Endothelial cell of umbilical vein (primary cell): ENCODE measurements at regions not wholly inside any gene's neighbourhood (a gene's known extent, or its start where the extent isn't known, plus 50 kb on each side); places are given as distances from the start of the nearest gene placed in this dataset.

ENCODE experiments used
- BruUV-seq: library from RNA; stranded (reverse); fragments of 400-500 nt; replicated peaks from 2 replicates; lab custom pipeline; 2021; lab: Mats Ljungman, UMichigan
- CTCF ChIA-PET: fragments of 300-600, 350-600 bp; sonication (Branson Sonifier 250); formaldehyde crosslinking; loops from one replicate; lab custom pipeline; 2021; ENCODE audit warnings: antibody characterized with exemption, inconsistent platforms; lab: Charles Lee
- POLR2A ChIA-PET: fragments of 300-600, 350-600 bp; sonication (Branson Sonifier 250); formaldehyde crosslinking; loops from one replicate; lab custom pipeline; 2021; ENCODE audit warnings: antibody characterized with exemption, inconsistent platforms; lab: Charles Lee
- DNase-seq: peaks from one replicate; pipeline ENCODE4 v3.0.0-alpha.2; 2011; ENCODE audit warnings: low read depth, low spot score
- FAIRE-seq: peaks from 2 replicates; lab custom pipeline; 2011; peaks lifted over from hg19 to GRCh38; lab: Jason Lieb, UNC
- H2AFZ ChIP-seq: 2 replicates; pipeline ENCODE4 v1.6.0; 2012; ENCODE audit warnings: low read depth, low read length, control low read depth, inconsistent platforms
- H3K27ac ChIP-seq: 2 replicates; pipeline ENCODE4 v1.5.1; 2011; ENCODE audit warnings: low read depth, mild to moderate bottlenecking, control low read depth, low read length, moderate library complexity; ENCODE audit not compliant: insufficient read depth
- H3K27me3 ChIP-seq, 2 experiments: 2 replicates each; pipeline versions ENCODE4 v1.6.0 to v1.6.1; 2011; ENCODE audit warnings: low read length in 2 of 2, mixed read lengths in 1 of 2; ENCODE audit not compliant: control insufficient read depth in 2 of 2, insufficient read depth in 2 of 2
- H3K36me3 ChIP-seq, 2 experiments: 2 replicates in 1 of 2; 3 replicates in 1 of 2; pipeline ENCODE4 v1.5.1; 2011; ENCODE audit warnings: low read length in 2 of 2, mild to moderate bottlenecking in 1 of 2, moderate library complexity in 1 of 2; ENCODE audit not compliant: control insufficient read depth in 2 of 2, insufficient read depth in 2 of 2; ENCODE audit errors: extremely low read depth in 1 of 2
- H3K4me1 ChIP-seq: 3 replicates; pipeline ENCODE4 v1.5.1; 2011; ENCODE audit warnings: mild to moderate bottlenecking, low read length; ENCODE audit not compliant: control insufficient read depth, insufficient read depth; ENCODE audit errors: extremely low read depth
- H3K4me2 ChIP-seq: 2 replicates; pipeline ENCODE4 v1.6.1; 2011; ENCODE audit warnings: low read length, control low read depth, mixed read lengths; ENCODE audit not compliant: insufficient read depth
- H3K4me3 ChIP-seq, 3 experiments: fragments of 200-600 bp in 1 of 3; sonication (generic), shearing (Covaris generic) in 1 of 3; replicated peaks in 1 of 3; 2 replicates each; pipeline ENCODE4 v1.5.1; 2011 to 2016; ENCODE audit warnings: control low read depth in 3 of 3, low read length in 3 of 3, mild to moderate bottlenecking in 2 of 3, inconsistent platforms in 1 of 3, low read depth in 1 of 3, moderate library complexity in 1 of 3; ENCODE audit not compliant: insufficient read depth in 1 of 3
- H3K79me2 ChIP-seq: 2 replicates; pipeline ENCODE4 v1.6.0; 2012; ENCODE audit warnings: low read length, inconsistent platforms; ENCODE audit not compliant: control insufficient read depth, insufficient read depth
- H3K9ac ChIP-seq: replicated peaks from 2 replicates; pipeline ENCODE3; 2011; ENCODE audit warnings: low read length, control low read depth; ENCODE audit not compliant: insufficient read depth; ENCODE audit errors: extremely low read depth
- H3K9me1 ChIP-seq: replicated peaks from 3 replicates; pipeline ENCODE4 v1.6.0; 2011; ENCODE audit warnings: mild to moderate bottlenecking, low read length; ENCODE audit not compliant: control insufficient read depth, insufficient read depth; ENCODE audit errors: extremely low read depth
- H3K9me3 ChIP-seq: replicated peaks from 2 replicates; pipeline ENCODE4 v1.5.1; 2012; ENCODE audit warnings: low read length, inconsistent platforms; ENCODE audit not compliant: control insufficient read depth, insufficient read depth
- H4K20me1 ChIP-seq: replicated peaks from 2 replicates; pipeline ENCODE3; 2011; ENCODE audit warnings: mild to moderate bottlenecking, low read length; ENCODE audit not compliant: control insufficient read depth, insufficient read depth; ENCODE audit errors: extremely low read depth
- EZH2 ChIP-seq: IDR thresholded peaks from 2 replicates; pipeline ENCODE4 v1.6.1; 2012; ENCODE audit warnings: borderline replicate concordance, low read depth, mild to moderate bottlenecking, moderate library complexity, low read length, inconsistent platforms; ENCODE audit not compliant: severe bottlenecking
- FOS ChIP-seq: IDR thresholded peaks from 2 replicates; pipeline ENCODE4 v1.6.1; 2011; ENCODE audit warnings: mild to moderate bottlenecking, low read length, moderate library complexity, borderline replicate concordance; ENCODE audit not compliant: insufficient read depth
- GATA2 ChIP-seq: IDR thresholded peaks from 2 replicates; pipeline ENCODE4 v1.7.0; 2011; ENCODE audit warnings: low read depth, mild to moderate bottlenecking, moderate library complexity, mixed read lengths, low read length; ENCODE audit not compliant: insufficient read length, insufficient read depth
- JUN ChIP-seq: IDR thresholded peaks from 2 replicates; pipeline ENCODE4 v1.6.1; 2011; ENCODE audit warnings: borderline replicate concordance, low read depth; ENCODE audit not compliant: insufficient read length, insufficient read depth
- MAX ChIP-seq: IDR thresholded peaks from 2 replicates; pipeline ENCODE4 v1.6.1; 2011; ENCODE audit not compliant: insufficient read depth, insufficient read length
- MYC ChIP-seq: IDR thresholded peaks from one replicate; pipeline ENCODE4 v1.6.1; 2011; ENCODE audit warnings: mild to moderate bottlenecking, low read depth, low read length
- POLR2AphosphoS5 ChIP-seq: IDR thresholded peaks from 2 replicates; pipeline ENCODE4 v1.6.1; 2012; ENCODE audit warnings: low read depth, mild to moderate bottlenecking, control low read depth, low read length, moderate library complexity; ENCODE audit not compliant: insufficient read depth
- dilution Hi-C: fragments of 300-500 bp; cut with MboI; formaldehyde crosslinking; loops from one replicate; pipeline ENCODE4 v1.15.0; 2019; ENCODE audit warnings: low sequenced_read_pairs; ENCODE audit not compliant: extremely low pct_ligation_motif_present
- intact Hi-C: fragments of 100-400 bp; cut with micrococcal nuclease; formaldehyde crosslinking; loops from one replicate; pipeline ENCODE4 v1.10.0; 2022
- TF ChIP-seq, protein P1 (sequence below), 2 donors: IDR thresholded peaks; 1 replicate in 1 of 2; 2 replicates in 1 of 2; pipeline ENCODE4 v1.5.1; 2011; ENCODE audit warnings: low read length in 2 of 2, mild to moderate bottlenecking in 2 of 2, moderate library complexity in 2 of 2, control low read depth in 1 of 2, inconsistent platforms in 1 of 2, low read depth in 1 of 2; ENCODE audit not compliant: insufficient read depth in 1 of 2; ENCODE audit errors: extremely low read depth in 1 of 2

DNA sequence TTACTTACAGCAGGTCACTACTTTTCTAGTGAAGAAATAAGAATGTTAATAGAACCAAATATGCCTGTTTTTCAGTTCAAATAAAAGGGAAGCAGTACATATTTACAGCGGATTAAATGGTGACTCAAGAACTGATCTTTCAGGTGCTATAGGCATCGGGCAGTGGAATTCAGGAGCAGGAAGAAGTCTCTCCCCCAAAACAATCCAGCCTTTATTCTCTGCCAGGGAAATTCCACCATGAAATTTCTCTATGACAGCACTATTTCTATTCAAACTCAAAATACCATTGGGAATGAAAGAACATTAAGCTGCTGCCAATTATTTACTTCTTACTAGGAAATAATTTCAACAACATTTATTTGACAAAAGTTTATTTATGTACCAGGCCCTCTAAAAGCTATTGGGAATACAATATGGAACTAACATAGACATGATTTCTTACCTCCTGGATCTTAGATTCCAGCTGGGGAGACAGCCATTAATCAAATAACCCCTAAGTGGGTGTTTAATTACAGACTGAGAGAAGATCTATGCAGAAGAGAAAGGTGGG, 60.3 kb upstream of the KRR1 start:
- no peaks in the 10 kb centered on the region for H3K9me3 ChIP-seq
- DNase-seq (no peak), FAIRE-seq (no peak)
- H2AFZ ChIP-seq, result no peak overlapping the region
- no peaks in the 10 kb centered on the region for H3K79me2 ChIP-seq
- H3K27ac ChIP-seq, result no peak overlapping the region
- no peaks in the 10 kb centered on the region for H3K36me3 ChIP-seq
- H3K4me3 ChIP-seq, result no peak overlapping the region
- no peaks in the 10 kb centered on the region for H3K9me1 ChIP-seq
- ChIA-PET CTCF (interaction anchor here (0.7 kb wide), 1 partner anchor 12 kb away, joined by 3 read pairs; no protein-coding TSS in a partner anchor), POLR2A (interaction anchor here (0.7 kb wide), 1 partner anchor 363 kb away, joined by 3 read pairs; no protein-coding TSS in a partner anchor)
- no peaks in the 10 kb centered on the region for H3K27me3 ChIP-seq
- no peak overlapping the region for H3K4me2 ChIP-seq
- intact Hi-C loops, result no loop called here
- no peak overlapping the region for H3K9ac ChIP-seq
- dilution Hi-C loops, result no loop called here
- TF ChIP-seq JUN (no peak), POLR2AphosphoS5 (no peak), EZH2 (no peak), GATA2 (no peak), MAX (no peak), FOS (no peak)
- no TSS peak for BruUV-seq
- H4K20me1 ChIP-seq, result no peaks in the 10 kb centered on the region
- H3K4me1 ChIP-seq, result peaks cover 4% of the 10 kb centered on the region

- POLR2A ChIA-PET, result interaction anchor here (0.9 kb wide), 1 partner anchor 460 kb away, joined by 3 read pairs; the partner anchor contains the start of gene PHLDA1
Measured at GRCh38 chr12:75571204-75571603, 59.8 kb upstream of the KRR1 start.

More at GRCh38 chr12:75571204-75571603, 59.8 kb upstream of the KRR1 start:
- Histone ChIP-seq H3K36me3 (no peaks in the 10 kb centered on the region), H3K9me1 (no peaks in the 10 kb centered on the region), H3K9ac (no peak overlapping the region), H3K9me3 (no peaks in the 10 kb centered on the region), H3K27me3 (no peaks in the 10 kb centered on the region), H3K79me2 (no peaks in the 10 kb centered on the region), H3K4me1 (peaks cover 4% of the 10 kb centered on the region), H4K20me1 (no peaks in the 10 kb centered on the region), H3K4me2 (no peak overlapping the region), H2AFZ (no peak overlapping the region), H3K27ac (no peak overlapping the region), H3K4me3 (no peak overlapping the region)
- dilution Hi-C loops (no loop called here), intact Hi-C loops (no loop called here)
- no peak for FAIRE-seq
- no peak for TF ChIP-seq MYC
- TF ChIP-seq, protein P1, sequence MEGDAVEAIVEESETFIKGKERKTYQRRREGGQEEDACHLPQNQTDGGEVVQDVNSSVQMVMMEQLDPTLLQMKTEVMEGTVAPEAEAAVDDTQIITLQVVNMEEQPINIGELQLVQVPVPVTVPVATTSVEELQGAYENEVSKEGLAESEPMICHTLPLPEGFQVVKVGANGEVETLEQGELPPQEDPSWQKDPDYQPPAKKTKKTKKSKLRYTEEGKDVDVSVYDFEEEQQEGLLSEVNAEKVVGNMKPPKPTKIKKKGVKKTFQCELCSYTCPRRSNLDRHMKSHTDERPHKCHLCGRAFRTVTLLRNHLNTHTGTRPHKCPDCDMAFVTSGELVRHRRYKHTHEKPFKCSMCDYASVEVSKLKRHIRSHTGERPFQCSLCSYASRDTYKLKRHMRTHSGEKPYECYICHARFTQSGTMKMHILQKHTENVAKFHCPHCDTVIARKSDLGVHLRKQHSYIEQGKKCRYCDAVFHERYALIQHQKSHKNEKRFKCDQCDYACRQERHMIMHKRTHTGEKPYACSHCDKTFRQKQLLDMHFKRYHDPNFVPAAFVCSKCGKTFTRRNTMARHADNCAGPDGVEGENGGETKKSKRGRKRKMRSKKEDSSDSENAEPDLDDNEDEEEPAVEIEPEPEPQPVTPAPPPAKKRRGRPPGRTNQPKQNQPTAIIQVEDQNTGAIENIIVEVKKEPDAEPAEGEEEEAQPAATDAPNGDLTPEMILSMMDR (IDR thresholded peaks at IDR 0.05; ENCODE audit: extremely low read depth in 1 of 2, insufficient read depth in 1 of 2, low read depth in 1 of 2, low read length in 2 of 2), result no peak
- no peak for TF ChIP-seq POLR2AphosphoS5
- peak; percentile 31 for TF ChIP-seq JUN
- no peak for TF ChIP-seq GATA2
- peak; percentile 86 for DNase-seq
- CTCF ChIA-PET, result no interaction called here
- BruUV-seq, result no TSS peak
